Body of pancreas (tissue), 4 donors: ENCODE measurements at regions not wholly inside any gene's neighbourhood (a gene's known extent, or its start where the extent isn't known, plus 50 kb on each side); places are given as distances from the start of the nearest gene placed in this dataset.

Source experiments
- POLR2A ChIP-seq, 3 donors: fragments of 450-650 bp; IDR thresholded peaks; one replicate each; pipeline ENCODE4 v1.6.1; 2016; ENCODE audit warnings: antibody characterized with exemption in 3 of 3, mild to moderate bottlenecking in 2 of 3
- TF ChIP-seq, protein P1 (sequence below), 7 experiments: fragments of 450-650 bp in 4 of 7; fragments of 200-600 bp in 3 of 7; sonication (generic) in 3 of 7; IDR thresholded peaks; one replicate each; pipeline ENCODE4 v1.5.1; 2016 to 2019; ENCODE audit warnings: antibody characterized with exemption in 7 of 7

DNA sequence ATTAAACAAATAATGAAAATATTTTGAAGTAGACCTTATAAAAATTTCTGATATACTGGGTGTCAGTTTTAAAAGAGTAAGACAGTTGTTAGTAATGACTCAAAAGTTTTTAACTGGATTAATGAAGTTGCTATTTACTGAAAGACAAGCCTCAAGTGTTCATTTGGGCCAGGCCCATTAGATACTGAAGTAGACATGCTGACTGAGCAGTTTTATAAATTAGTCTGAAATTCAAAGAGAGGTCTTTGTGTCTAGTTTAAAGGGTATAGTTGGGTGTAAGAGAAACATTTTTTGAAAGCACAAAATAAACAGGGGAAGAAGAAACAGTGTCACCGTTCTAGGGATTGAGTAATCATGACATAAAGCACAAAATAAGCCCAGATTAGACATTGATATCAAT lies 1577.2 kb downstream of the AMY1C start:
- TF ChIP-seq, protein P1, sequence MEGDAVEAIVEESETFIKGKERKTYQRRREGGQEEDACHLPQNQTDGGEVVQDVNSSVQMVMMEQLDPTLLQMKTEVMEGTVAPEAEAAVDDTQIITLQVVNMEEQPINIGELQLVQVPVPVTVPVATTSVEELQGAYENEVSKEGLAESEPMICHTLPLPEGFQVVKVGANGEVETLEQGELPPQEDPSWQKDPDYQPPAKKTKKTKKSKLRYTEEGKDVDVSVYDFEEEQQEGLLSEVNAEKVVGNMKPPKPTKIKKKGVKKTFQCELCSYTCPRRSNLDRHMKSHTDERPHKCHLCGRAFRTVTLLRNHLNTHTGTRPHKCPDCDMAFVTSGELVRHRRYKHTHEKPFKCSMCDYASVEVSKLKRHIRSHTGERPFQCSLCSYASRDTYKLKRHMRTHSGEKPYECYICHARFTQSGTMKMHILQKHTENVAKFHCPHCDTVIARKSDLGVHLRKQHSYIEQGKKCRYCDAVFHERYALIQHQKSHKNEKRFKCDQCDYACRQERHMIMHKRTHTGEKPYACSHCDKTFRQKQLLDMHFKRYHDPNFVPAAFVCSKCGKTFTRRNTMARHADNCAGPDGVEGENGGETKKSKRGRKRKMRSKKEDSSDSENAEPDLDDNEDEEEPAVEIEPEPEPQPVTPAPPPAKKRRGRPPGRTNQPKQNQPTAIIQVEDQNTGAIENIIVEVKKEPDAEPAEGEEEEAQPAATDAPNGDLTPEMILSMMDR (IDR thresholded peaks at IDR 0.05): no peak
- TF ChIP-seq POLR2A (IDR thresholded peaks at IDR 0.05): no peak
